WI38 (cell line): ENCODE measurements at regions not wholly inside any gene's neighbourhood (a gene's known extent, or its start where the extent isn't known, plus 50 kb on each side); places are given as distances from the start of the nearest gene placed in this dataset.
A peak's percentile ranks its signal among the peaks of the same experiment; 100 is the strongest.

ENCODE experiments used
- H3K4me3 ChIP-seq: 2 replicates; pipeline ENCODE4 v1.5.1; 2011; ENCODE audit warnings: low read depth, mild to moderate bottlenecking, control low read depth, low read length
- TF ChIP-seq, protein P1 (sequence below): IDR thresholded peaks from 2 replicates; pipeline ENCODE4 v1.5.1; 2012; ENCODE audit warnings: low read depth, mild to moderate bottlenecking, control low read depth, low read length

DNA sequence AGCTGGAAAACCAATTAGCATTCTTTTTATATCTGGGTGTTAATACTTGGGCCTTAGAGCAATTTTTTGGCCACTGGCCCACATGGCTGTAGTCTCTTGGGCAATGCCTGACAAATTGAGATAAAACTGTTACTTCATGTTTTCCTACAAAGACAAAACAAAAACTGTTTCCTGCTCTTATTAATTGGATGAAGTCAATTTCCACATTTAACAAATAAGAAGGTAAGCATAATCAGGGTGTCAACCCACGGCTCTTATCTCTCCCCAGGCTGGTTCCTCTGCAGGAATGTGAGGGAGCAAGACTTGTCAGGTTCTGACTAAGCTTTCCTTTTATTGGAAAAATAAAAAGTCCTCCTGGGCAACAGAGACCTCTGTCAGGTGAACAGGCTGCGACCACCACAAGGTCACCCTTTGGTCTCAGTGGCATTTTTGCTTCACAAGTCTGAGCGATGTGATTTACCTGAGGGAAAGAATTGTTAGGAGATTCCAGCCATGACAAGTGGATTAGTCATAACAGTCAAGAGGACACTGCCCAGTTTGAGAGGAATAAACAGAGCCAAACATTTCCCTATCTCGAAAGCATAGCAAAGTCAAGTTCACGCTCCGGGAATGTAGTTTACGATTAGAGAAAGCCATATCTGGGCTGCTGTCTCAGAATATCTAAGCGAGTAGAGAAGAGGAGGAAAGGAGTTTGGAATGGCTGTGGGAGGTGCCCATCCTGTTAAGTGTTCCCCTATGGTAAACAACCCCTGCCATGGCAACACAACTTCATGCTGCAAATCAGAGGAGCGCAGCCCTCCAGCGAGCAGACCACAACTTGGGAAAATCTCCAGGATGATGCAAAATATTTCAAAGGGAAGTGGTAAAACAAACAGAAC, 144.4 kb downstream of the TES start:
- H3K4me3 ChIP-seq, result no peak overlapping the region; the same call in 1 of the 2 replicates
- TF ChIP-seq, protein P1, sequence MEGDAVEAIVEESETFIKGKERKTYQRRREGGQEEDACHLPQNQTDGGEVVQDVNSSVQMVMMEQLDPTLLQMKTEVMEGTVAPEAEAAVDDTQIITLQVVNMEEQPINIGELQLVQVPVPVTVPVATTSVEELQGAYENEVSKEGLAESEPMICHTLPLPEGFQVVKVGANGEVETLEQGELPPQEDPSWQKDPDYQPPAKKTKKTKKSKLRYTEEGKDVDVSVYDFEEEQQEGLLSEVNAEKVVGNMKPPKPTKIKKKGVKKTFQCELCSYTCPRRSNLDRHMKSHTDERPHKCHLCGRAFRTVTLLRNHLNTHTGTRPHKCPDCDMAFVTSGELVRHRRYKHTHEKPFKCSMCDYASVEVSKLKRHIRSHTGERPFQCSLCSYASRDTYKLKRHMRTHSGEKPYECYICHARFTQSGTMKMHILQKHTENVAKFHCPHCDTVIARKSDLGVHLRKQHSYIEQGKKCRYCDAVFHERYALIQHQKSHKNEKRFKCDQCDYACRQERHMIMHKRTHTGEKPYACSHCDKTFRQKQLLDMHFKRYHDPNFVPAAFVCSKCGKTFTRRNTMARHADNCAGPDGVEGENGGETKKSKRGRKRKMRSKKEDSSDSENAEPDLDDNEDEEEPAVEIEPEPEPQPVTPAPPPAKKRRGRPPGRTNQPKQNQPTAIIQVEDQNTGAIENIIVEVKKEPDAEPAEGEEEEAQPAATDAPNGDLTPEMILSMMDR, result no peak

DNA sequence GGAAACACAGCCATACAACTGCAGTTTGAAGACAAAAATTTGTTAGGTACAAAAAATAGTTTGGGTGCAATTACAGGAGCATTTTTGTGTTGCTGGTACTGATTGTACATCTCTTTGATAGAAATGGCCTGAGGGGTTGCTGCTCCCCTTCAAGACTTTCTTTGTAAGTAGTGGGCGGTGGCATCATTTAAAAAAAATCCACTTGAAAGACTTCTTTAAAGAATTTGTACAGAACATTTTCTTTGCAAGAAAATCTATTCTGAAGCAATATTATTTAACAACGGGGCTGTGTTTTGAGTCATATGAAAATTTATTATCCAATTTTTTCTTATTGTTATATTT, 144.1 kb upstream of the CAV2 start:
- peak overlapping the region; percentile 8; the same call in 1 of the 2 replicates for H3K4me3 ChIP-seq
- TF ChIP-seq, protein P1, result no peak

DNA sequence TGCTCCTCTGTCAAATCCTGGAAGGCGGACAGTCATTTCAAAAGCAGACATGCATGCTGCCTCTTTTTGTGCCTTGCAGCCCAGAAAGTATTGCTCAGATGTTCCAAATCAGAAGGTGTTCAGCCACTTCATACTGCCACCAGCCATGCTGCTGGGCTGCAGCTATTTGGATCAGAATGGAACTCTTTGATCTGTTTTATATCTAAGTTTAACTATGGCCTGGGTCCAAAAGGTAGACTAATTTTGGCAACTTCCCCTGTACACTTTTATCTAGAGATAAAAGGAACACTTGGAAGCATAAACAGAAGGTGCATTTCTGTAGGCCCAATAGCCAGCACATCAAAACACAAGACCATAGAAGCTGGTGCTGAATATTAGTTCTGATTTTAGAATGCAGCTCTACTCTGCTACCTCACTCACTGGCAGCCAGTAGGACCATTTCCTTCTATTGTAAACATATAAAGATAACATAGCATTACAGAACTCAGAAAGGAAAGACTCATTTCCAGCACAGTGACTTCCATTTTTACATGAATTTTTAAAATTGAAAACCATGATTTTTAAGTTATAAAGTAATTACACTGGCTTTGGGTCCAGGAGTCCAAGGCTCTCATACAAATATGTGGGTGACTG, 143.1 kb upstream of the CAV2 start:
- TF ChIP-seq, protein P1, result no peak
- H3K4me3 ChIP-seq, result no peak overlapping the region

DNA sequence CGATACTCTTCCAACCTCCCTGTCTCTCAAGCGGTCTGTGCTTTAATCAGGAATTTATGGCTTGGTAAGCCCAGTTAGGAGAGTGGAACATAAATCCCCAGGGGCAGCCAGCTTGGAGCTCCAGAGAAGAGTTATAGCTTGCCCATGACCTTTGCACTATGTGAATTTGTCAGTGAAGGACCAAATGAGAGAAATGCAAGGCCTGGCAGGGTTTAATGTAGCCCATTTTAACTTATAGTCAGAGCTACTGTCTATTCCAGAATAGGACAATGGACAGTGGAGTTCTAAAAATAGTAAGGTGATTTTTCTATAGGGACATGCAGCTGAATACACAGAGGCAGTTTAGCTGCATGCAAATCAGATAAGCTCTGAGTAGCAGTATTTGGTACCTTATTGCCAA, 142.6 kb upstream of the CAV2 start:
- H3K4me3 ChIP-seq, result no peak overlapping the region
- TF ChIP-seq, protein P1, result no peak

DNA sequence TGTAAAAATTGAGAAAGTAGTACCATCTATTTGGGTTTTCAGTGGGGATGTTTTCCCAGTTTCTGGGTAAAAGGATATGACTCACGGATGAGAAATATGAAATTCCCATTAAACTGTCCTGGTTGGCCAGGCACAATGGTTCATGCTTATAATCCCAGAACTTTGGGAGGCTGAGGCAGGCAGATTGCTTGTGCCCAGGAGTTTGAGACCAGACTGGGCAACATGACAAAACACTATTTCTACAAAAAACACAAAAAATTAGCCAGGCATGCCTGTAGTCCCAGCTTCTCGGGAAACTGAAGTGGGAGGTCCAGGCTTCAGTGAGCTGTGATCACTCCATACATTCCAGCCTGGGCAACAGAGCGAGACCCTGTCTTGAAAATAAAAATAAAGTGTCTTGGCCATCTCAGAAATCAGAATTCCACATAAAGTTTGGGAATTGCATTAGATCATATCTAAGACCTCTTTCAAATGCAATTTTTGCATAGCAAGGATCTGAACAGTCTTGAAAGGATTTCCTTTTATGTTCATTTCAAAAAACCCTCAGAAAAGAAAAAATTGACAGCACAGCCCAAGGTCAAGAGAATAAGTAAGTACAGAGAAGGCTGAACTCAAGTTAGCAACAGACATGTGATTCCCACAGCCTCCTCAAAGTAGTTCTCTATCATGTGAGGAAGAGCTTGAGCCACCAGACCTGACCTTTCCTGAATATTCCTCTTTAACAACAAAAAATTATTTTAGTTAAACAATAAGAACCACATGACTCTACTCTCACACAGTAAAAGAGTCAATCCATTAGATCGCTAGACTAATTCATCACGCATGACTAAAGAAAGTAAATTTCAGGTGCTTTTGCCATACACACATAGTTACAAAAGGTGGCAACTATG, 141.5 kb upstream of the CAV2 start:
- TF ChIP-seq, protein P1, result no peak
- no peak overlapping the region for H3K4me3 ChIP-seq

DNA sequence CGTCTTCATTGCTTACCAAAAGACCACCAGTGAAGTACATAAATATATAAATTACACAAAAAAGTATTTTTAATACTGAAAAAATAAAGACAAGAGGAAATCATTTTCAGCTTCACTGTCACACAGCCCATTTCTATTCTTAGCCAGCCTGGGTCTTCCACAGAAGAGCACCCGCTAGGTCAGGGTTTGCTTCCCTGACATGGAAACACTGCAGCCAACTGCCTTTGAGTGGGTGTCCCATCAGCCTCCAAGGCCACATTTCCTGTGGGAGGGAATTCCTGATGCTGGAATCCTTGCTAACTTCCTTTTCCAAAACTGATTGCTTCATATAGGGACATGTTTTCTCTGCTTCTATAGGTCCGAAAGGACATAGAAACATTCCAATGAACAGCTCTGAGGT, 137.8 kb upstream of the CAV2 start:
- TF ChIP-seq, protein P1, result no peak
- H3K4me3 ChIP-seq, result no peak overlapping the region
